ENCODE measurements at regions not wholly inside any gene's neighbourhood (a gene's known extent, or its start where the extent isn't known, plus 50 kb on each side); places are given as distances from the start of the nearest gene placed in this dataset.
A peak's percentile ranks its signal among the peaks of the same experiment; 100 is the strongest.

GRCh38 chr10:78264361-78264760 lies 230.7 kb downstream of the RPS24 start:
- H3K9me3 ChIP-seq (ENCODE audit: low read depth): no peaks in the 10 kb centered on the region
- no peak overlapping the region for H3K27ac ChIP-seq
- DNase-seq (ENCODE audit: low read depth in 1 of 2, low spot score in 1 of 2): no peak
- TF ChIP-seq CTCF (IDR thresholded peaks at IDR 0.05; ENCODE audit: low read depth, low read length): no peak
- H3K36me3 ChIP-seq: no peaks in the 10 kb centered on the region
- peaks cover 47% of the 10 kb centered on the region for H3K4me1 ChIP-seq (ENCODE audit: low read depth)
- no peaks in the 10 kb centered on the region for H3K27me3 ChIP-seq
- no peak overlapping the region for H3K4me3 ChIP-seq

GRCh38 chr10:78266741-78267469 lies 233.2 kb downstream of the RPS24 start:
- peak overlapping the region; percentile 87 for H3K27ac ChIP-seq
- TF ChIP-seq CTCF (IDR thresholded peaks at IDR 0.05; ENCODE audit: low read depth, low read length): no peak
- H3K4me1 ChIP-seq (ENCODE audit: low read depth): peaks cover 31% of the 10 kb centered on the region
- no peaks in the 10 kb centered on the region for H3K36me3 ChIP-seq
- DNase-seq (ENCODE audit: low read depth in 1 of 2, low spot score in 1 of 2): peak; percentile 13 to 48
- H3K4me3 ChIP-seq: no peak overlapping the region
- H3K9me3 ChIP-seq (ENCODE audit: low read depth): no peaks in the 10 kb centered on the region
- H3K27me3 ChIP-seq: no peaks in the 10 kb centered on the region

GRCh38 chr10:78267598-78267997 lies 233.9 kb downstream of the RPS24 start:
- Histone ChIP-seq H3K4me1 (ENCODE audit: low read depth) (peaks cover 31% of the 10 kb centered on the region), H3K27ac (peak overlapping the region; percentile 87), H3K27me3 (no peaks in the 10 kb centered on the region)

GRCh38 chr10:78269060-78269459 lies 235.4 kb downstream of the RPS24 start:
- TF ChIP-seq CTCF (IDR thresholded peaks at IDR 0.05; ENCODE audit: low read depth, low read length): no peak
- Histone ChIP-seq H3K9me3 (ENCODE audit: low read depth) (no peaks in the 10 kb centered on the region), H3K4me1 (ENCODE audit: low read depth) (peaks cover 31% of the 10 kb centered on the region), H3K4me3 (no peak overlapping the region), H3K36me3 (no peaks in the 10 kb centered on the region), H3K27me3 (no peaks in the 10 kb centered on the region), H3K27ac (peak overlapping the region; percentile 35)
- peak in 1 of 2 donors; percentile 43 for DNase-seq (ENCODE audit: low read depth in 1 of 2, low spot score in 1 of 2)

More at GRCh38 chr10:78267598-78267997, 233.9 kb downstream of the RPS24 start:
- Histone ChIP-seq H3K36me3 (no peaks in the 10 kb centered on the region), H3K4me3 (no peak overlapping the region), H3K9me3 (ENCODE audit: low read depth) (no peaks in the 10 kb centered on the region)
- no peak for TF ChIP-seq CTCF (IDR thresholded peaks at IDR 0.05; ENCODE audit: low read depth, low read length)
- DNase-seq (ENCODE audit: low read depth in 1 of 2, low spot score in 1 of 2): peak in 1 of 2 donors; percentile 18

- H3K4me3 ChIP-seq: no peak overlapping the region
- no peak for TF ChIP-seq CTCF (IDR thresholded peaks at IDR 0.05; ENCODE audit: low read depth, low read length)
- no peaks in the 10 kb centered on the region for H3K9me3 ChIP-seq (ENCODE audit: low read depth)
- H3K4me1 ChIP-seq (ENCODE audit: low read depth): peaks cover 19% of the 10 kb centered on the region
- H3K27ac ChIP-seq: no peak overlapping the region
- H3K27me3 ChIP-seq: no peaks in the 10 kb centered on the region
- H3K36me3 ChIP-seq: no peaks in the 10 kb centered on the region
- DNase-seq (ENCODE audit: low read depth in 1 of 2, low spot score in 1 of 2): no peak
Observed at GRCh38 chr10:78272329-78272728, 238.7 kb downstream of the RPS24 start.

All from cardiac muscle cell (in vitro differentiated cells and primary cell).